H1 (cell line): ENCODE measurements at regions not wholly inside any gene's neighbourhood (a gene's known extent, or its start where the extent isn't known, plus 50 kb on each side); places are given as distances from the start of the nearest gene placed in this dataset.

Experiments used
- ATF2 ChIP-seq: IDR thresholded peaks from 2 replicates; pipeline ENCODE4 v1.6.1; 2012; ENCODE audit warnings: low read length, inconsistent platforms
- CEBPB ChIP-seq: IDR thresholded peaks from 2 replicates; pipeline ENCODE4 v1.6.1; 2012; ENCODE audit warnings: low read depth, low read length
- EP300 ChIP-seq, 2 experiments: IDR thresholded peaks; 1 replicate in 1 of 2; 2 replicates in 1 of 2; pipeline ENCODE4 v1.6.1; 2011 to 2012; ENCODE audit warnings: low read depth in 2 of 2, low read length in 2 of 2, mild to moderate bottlenecking in 2 of 2, borderline replicate concordance in 1 of 2, inconsistent platforms in 1 of 2, moderate library complexity in 1 of 2
- POLR2A ChIP-seq, 2 experiments: IDR thresholded peaks; 1 replicate in 1 of 2; 2 replicates in 1 of 2; pipeline ENCODE4 v1.6.1; 2011; ENCODE audit warnings: low read depth in 2 of 2, low read length in 2 of 2, mild to moderate bottlenecking in 2 of 2; ENCODE audit errors: control extremely low read depth in 1 of 2
- TAF1 ChIP-seq: IDR thresholded peaks from 2 replicates; pipeline ENCODE4 v1.6.1; 2011; ENCODE audit warnings: mild to moderate bottlenecking, low read depth, low read length
- TCF12 ChIP-seq: IDR thresholded peaks from 2 replicates; pipeline ENCODE4 v1.6.1; 2011; ENCODE audit warnings: low read depth, mild to moderate bottlenecking, low read length
- TF ChIP-seq, protein P1 (sequence below), 3 experiments: IDR thresholded peaks; 1 replicate in 2 of 3; 2 replicates in 1 of 3; pipeline versions ENCODE4 v1.5.1 to v1.6.1; 2011; ENCODE audit warnings: low read length in 3 of 3, mild to moderate bottlenecking in 3 of 3, inconsistent platforms in 2 of 3, low read depth in 1 of 3, moderate library complexity in 1 of 3; ENCODE audit not compliant: insufficient read depth in 1 of 3; ENCODE audit errors: control extremely low read depth in 1 of 3

- TF ChIP-seq TCF12 (no peak), POLR2A (IDR thresholded peaks at IDR 0.05; ENCODE audit: control extremely low read depth in 1 of 2, low read depth in 2 of 2, low read length in 2 of 2) (no peak), CEBPB (no peak), EP300 (IDR thresholded peaks at IDR 0.05; ENCODE audit: borderline replicate concordance in 1 of 2, low read depth in 2 of 2, low read length in 2 of 2) (no peak), TAF1 (no peak), ATF2 (no peak)
- TF ChIP-seq, protein P1, sequence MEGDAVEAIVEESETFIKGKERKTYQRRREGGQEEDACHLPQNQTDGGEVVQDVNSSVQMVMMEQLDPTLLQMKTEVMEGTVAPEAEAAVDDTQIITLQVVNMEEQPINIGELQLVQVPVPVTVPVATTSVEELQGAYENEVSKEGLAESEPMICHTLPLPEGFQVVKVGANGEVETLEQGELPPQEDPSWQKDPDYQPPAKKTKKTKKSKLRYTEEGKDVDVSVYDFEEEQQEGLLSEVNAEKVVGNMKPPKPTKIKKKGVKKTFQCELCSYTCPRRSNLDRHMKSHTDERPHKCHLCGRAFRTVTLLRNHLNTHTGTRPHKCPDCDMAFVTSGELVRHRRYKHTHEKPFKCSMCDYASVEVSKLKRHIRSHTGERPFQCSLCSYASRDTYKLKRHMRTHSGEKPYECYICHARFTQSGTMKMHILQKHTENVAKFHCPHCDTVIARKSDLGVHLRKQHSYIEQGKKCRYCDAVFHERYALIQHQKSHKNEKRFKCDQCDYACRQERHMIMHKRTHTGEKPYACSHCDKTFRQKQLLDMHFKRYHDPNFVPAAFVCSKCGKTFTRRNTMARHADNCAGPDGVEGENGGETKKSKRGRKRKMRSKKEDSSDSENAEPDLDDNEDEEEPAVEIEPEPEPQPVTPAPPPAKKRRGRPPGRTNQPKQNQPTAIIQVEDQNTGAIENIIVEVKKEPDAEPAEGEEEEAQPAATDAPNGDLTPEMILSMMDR (IDR thresholded peaks at IDR 0.05; ENCODE audit: control extremely low read depth in 1 of 3, insufficient read depth in 1 of 3, low read depth in 1 of 3, low read length in 3 of 3) = no peak
Measured at GRCh38 chr17:79404136-79404911, 206.5 kb downstream of the RBFOX3 start.
